ENCODE measurements at regions not wholly inside any gene's neighbourhood (a gene's known extent, or its start where the extent isn't known, plus 50 kb on each side); places are given as distances from the start of the nearest gene placed in this dataset.

DNA sequence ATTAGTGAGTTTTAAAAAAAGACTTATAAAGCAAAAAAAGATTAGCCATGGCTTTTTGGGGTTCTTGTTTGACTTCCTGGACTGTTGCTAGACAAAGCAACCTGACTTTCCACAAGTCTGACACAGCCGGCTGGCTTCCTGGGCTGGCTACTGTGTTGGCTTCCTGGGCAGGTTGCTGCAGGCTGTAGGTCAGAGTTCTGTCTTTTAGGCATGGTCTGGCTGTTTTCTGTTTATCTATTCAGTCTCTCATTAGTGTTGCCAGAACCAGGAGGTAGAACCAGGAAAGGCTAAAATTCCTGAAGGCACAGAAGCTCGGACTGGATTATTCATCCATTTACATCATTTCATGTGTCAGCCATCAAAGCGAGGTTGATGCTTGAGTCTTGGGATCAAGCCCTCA, 88.6 kb upstream of the SLC35F3 start:
- WGBS (ENCODE audit: insufficient coverage, insufficient replicate concordance, low lambda C conversion rate, missing lambda C conversion rate) = 59% methylated on average over 3 of the region's 3 CpGs
- in situ Hi-C loops (cut with MboI) (no loop called here), intact Hi-C loops (cut with micrococcal nuclease; ENCODE audit: unreplicated experiment) (no loop called here)
- ATAC-seq (no peak), DNase-seq (ENCODE audit: low read depth, low spot score) (no peak), FAIRE-seq (no peak)
- Histone ChIP-seq H3K4me1 (ENCODE audit: control insufficient read depth, insufficient read depth, low read length) (no peaks in the 10 kb centered on the region), H3K4me3 (no peak overlapping the region), H3K27me3 (replicated peaks in 1 of 2; ENCODE audit: control insufficient read depth in 2 of 2, insufficient read depth in 2 of 2, low read length in 1 of 2) (no peaks in the 10 kb centered on the region; a peak in 1 of 4 replicates), H4K20me1 (ENCODE audit: control insufficient read depth, insufficient read depth) (no peaks in the 10 kb centered on the region), H3K9ac (ENCODE audit: control insufficient read depth, insufficient read depth, low read length) (no peak overlapping the region), H3K9me3 (replicated peaks; ENCODE audit: control insufficient read depth, insufficient read depth, low read length) (no peaks in the 10 kb centered on the region), H3K4me2 (ENCODE audit: control insufficient read depth, insufficient read depth) (no peak overlapping the region), H3K79me2 (ENCODE audit: control insufficient read depth, insufficient read depth, low read length) (no peaks in the 10 kb centered on the region), H3K27ac (ENCODE audit: control insufficient read depth, insufficient read depth) (no peak overlapping the region), H2AFZ (ENCODE audit: control insufficient read depth, low read depth, low read length) (no peak overlapping the region), H3K36me3 (ENCODE audit: control insufficient read depth in 2 of 2, insufficient read depth in 2 of 2, low read length in 1 of 2) (no peaks in the 10 kb centered on the region)
- TF ChIP-seq, protein P1, sequence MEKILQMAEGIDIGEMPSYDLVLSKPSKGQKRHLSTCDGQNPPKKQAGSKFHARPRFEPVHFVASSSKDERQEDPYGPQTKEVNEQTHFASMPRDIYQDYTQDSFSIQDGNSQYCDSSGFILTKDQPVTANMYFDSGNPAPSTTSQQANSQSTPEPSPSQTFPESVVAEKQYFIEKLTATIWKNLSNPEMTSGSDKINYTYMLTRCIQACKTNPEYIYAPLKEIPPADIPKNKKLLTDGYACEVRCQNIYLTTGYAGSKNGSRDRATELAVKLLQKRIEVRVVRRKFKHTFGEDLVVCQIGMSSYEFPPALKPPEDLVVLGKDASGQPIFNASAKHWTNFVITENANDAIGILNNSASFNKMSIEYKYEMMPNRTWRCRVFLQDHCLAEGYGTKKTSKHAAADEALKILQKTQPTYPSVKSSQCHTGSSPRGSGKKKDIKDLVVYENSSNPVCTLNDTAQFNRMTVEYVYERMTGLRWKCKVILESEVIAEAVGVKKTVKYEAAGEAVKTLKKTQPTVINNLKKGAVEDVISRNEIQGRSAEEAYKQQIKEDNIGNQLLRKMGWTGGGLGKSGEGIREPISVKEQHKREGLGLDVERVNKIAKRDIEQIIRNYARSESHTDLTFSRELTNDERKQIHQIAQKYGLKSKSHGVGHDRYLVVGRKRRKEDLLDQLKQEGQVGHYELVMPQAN (conservative IDR thresholded peaks at IDR 0.05) = no peak
- no peak for TF ChIP-seq PAX5 (IDR thresholded peaks at IDR 0.05; ENCODE audit: borderline replicate concordance, low read depth, low read length)
- TF ChIP-seq, protein P2, sequence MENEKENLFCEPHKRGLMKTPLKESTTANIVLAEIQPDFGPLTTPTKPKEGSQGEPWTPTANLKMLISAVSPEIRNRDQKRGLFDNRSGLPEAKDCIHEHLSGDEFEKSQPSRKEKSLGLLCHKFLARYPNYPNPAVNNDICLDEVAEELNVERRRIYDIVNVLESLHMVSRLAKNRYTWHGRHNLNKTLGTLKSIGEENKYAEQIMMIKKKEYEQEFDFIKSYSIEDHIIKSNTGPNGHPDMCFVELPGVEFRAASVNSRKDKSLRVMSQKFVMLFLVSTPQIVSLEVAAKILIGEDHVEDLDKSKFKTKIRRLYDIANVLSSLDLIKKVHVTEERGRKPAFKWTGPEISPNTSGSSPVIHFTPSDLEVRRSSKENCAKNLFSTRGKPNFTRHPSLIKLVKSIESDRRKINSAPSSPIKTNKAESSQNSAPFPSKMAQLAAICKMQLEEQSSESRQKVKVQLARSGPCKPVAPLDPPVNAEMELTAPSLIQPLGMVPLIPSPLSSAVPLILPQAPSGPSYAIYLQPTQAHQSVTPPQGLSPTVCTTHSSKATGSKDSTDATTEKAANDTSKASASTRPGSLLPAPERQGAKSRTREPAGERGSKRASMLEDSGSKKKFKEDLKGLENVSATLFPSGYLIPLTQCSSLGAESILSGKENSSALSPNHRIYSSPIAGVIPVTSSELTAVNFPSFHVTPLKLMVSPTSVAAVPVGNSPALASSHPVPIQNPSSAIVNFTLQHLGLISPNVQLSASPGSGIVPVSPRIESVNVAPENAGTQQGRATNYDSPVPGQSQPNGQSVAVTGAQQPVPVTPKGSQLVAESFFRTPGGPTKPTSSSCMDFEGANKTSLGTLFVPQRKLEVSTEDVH (IDR thresholded peaks at IDR 0.05; ENCODE audit: low read depth, partially characterized antibody) = no peak
- no peak for TF ChIP-seq ZNF622 (IDR thresholded peaks at IDR 0.05)
- TF ChIP-seq ZSCAN29 (IDR thresholded peaks at IDR 0.05) = no peak
- TF ChIP-seq POU2F2 (IDR thresholded peaks at IDR 0.05; ENCODE audit: borderline replicate concordance, low read depth, low read length) = no peak
- TF ChIP-seq POLR2AphosphoS2 (IDR thresholded peaks at IDR 0.05; ENCODE audit: low read depth, low read length) = no peak
- TF ChIP-seq FOXM1 (IDR thresholded peaks at IDR 0.05; ENCODE audit: low read depth, low read length) = no peak
- TF ChIP-seq RCOR1 (conservative IDR thresholded peaks at IDR 0.05; ENCODE audit: low read depth, low read length) = no peak
- no peak for TF ChIP-seq TBL1XR1 (IDR thresholded peaks at IDR 0.05; ENCODE audit: low read depth, low read length)
- no peak for TF ChIP-seq SMARCA5 (IDR thresholded peaks at IDR 0.05)
- no peak for TF ChIP-seq NFXL1 (IDR thresholded peaks at IDR 0.05; ENCODE audit: borderline replicate concordance)
- TF ChIP-seq BCL11A (IDR thresholded peaks at IDR 0.05; ENCODE audit: low read depth, low read length) = no peak
- ChIA-PET RAD21 (ENCODE audit: unreplicated experiment) (no interaction called here), POLR2A (no interaction called here), SMC1A (ENCODE audit: uncharacterized antibody, unreplicated experiment) (no interaction called here), CTCF (no interaction called here)
- BruUV-seq (replicated peaks) = no TSS peak

All from GM12878 (cell line).